ENCODE measurements at regions not wholly inside any gene's neighbourhood (a gene's known extent, or its start where the extent isn't known, plus 50 kb on each side); places are given as distances from the start of the nearest gene placed in this dataset.

DNA sequence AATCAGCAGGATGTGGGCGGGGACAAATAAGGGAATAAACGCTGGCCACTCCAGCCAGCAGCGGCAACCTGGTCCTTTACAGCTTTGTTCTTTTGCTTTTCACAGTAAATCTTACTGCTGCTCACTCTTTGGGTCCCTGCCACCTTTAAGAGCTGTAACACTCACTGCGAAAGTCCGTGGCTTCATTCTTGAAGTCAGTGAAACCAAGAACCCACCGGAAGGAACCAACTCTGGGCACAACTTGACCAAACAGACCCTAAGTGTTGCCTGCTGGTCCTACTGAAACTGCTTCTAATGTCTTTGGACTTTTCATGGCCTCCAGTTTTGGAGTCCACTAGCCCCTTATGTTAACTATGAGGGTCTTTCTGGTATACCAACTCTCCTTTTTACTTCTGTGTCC lies 566.2 kb upstream of the IGFBP7 start:
- H3K4me3 ChIP-seq: no peak overlapping the region
- H3K9me3 ChIP-seq: no peaks in the 10 kb centered on the region
- DNase-seq (no peak), ATAC-seq (no peak)
- WGBS, 3 donors: 89 to 92% (median 92%) methylated on average over 6 of the region's 6 CpGs
- H3K4me1 ChIP-seq: no peaks in the 10 kb centered on the region
- TF ChIP-seq CTCF (IDR thresholded peaks at IDR 0.05): no peak
- intact Hi-C loops (cut with DNase I): no loop called here
- H3K27me3 ChIP-seq (ENCODE audit: insufficient read depth in 3 of 3, low read length in 2 of 3): no peaks in the 10 kb centered on the region
- no peaks in the 10 kb centered on the region for H3K36me3 ChIP-seq (ENCODE audit: insufficient read depth in 1 of 2, low read depth in 1 of 2)
- H3K27ac ChIP-seq: no peak overlapping the region

- no peak for ATAC-seq
- Histone ChIP-seq H3K4me3 (no peak overlapping the region), H3K9me3 (no peaks in the 10 kb centered on the region), H3K27me3 (ENCODE audit: insufficient read depth in 3 of 3, low read length in 2 of 3) (no peaks in the 10 kb centered on the region), H3K27ac (no peak overlapping the region), H3K36me3 (ENCODE audit: insufficient read depth in 1 of 2, low read depth in 1 of 2) (no peaks in the 10 kb centered on the region), H3K4me1 (no peaks in the 10 kb centered on the region)
- intact Hi-C loops (cut with DNase I): no loop called here
- 16 to 32% (median 23%) methylated on average over 2 of the region's 2 CpGs for WGBS, 3 donors
- no peak for TF ChIP-seq CTCF (IDR thresholded peaks at IDR 0.05)
- DNase-seq: no peak
Measured at GRCh38 chr4:57672846-57673433, 562.8 kb upstream of the IGFBP7 start.

DNA sequence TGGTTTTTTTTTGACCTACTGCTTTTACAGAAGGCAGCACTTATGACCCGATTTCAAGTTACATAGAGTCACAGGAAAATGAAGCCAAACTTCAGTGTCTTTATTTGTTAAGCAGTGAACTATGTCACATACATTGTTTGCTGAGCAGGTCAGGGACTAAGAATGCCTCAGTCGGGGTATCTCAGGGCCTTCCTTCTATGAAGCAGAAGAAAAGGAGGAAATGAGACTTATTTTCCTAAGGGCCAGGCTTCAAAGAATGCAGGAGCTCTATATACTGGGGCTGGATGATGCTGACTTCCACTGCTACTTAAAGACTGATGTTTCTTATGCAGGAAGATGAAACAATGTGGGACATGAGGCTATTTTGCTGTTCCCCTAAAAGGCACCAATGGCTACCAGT lies 558.4 kb upstream of the IGFBP7 start:
- Histone ChIP-seq H3K27ac (no peak overlapping the region), H3K4me1 (no peaks in the 10 kb centered on the region), H3K36me3 (ENCODE audit: insufficient read depth in 1 of 2, low read depth in 1 of 2) (no peaks in the 10 kb centered on the region), H3K9me3 (no peaks in the 10 kb centered on the region), H3K4me3 (no peak overlapping the region), H3K27me3 (ENCODE audit: insufficient read depth in 3 of 3, low read length in 2 of 3) (no peaks in the 10 kb centered on the region)
- intact Hi-C loops (cut with DNase I): no loop called here
- DNase-seq (no peak), ATAC-seq (no peak)
- no peak for TF ChIP-seq CTCF (IDR thresholded peaks at IDR 0.05)
- 53 to 61% (median 53%) methylated on average over 2 of the region's 2 CpGs for WGBS, 3 donors

DNA sequence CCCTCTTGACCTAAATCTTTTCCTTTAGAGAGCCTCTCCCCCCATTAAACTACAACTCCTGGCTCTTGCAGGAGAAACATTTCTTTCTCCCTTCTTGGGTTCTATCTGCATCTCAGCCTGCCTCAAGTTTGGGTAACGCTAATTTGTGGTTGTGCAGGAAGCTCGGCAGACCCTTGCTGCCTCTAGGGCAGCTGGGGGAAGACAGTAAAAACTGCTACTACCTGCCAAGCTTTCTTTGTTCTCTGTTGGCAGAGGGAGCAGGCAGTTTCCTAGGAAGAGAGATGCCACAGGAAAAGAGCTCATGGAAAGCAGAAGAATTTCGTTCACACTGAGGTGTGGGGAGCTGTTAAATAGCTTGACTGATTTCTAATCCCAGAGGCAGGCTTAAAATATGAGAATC lies 555.6 kb upstream of the IGFBP7 start:
- WGBS, 3 donors: 23 to 32% (median 25%) methylated on average over 3 of the region's 3 CpGs
- Histone ChIP-seq H3K27me3 (ENCODE audit: insufficient read depth in 3 of 3, low read length in 2 of 3) (no peaks in the 10 kb centered on the region), H3K4me3 (no peak overlapping the region), H3K27ac (no peak overlapping the region), H3K36me3 (ENCODE audit: insufficient read depth in 1 of 2, low read depth in 1 of 2) (no peaks in the 10 kb centered on the region), H3K4me1 (no peaks in the 10 kb centered on the region), H3K9me3 (no peaks in the 10 kb centered on the region)
- ATAC-seq (no peak), DNase-seq (no peak)
- intact Hi-C loops (cut with DNase I): no loop called here
- no peak for TF ChIP-seq CTCF (IDR thresholded peaks at IDR 0.05)

GRCh38 chr4:57661517-57662090 lies 551.4 kb upstream of the IGFBP7 start:
- 63 to 73% (median 69%) methylated on average over 5 of the region's 5 CpGs for WGBS, 3 donors
- H3K36me3 ChIP-seq (ENCODE audit: insufficient read depth in 1 of 2, low read depth in 1 of 2): no peaks in the 10 kb centered on the region
- ATAC-seq: no peak

More at GRCh38 chr4:57661517-57662090, 551.4 kb upstream of the IGFBP7 start:
- no peak for TF ChIP-seq CTCF (IDR thresholded peaks at IDR 0.05)
- intact Hi-C loops (cut with DNase I): no loop called here
- no peaks in the 10 kb centered on the region for H3K4me1 ChIP-seq
- no peaks in the 10 kb centered on the region for H3K9me3 ChIP-seq
- no peak for DNase-seq
- no peak overlapping the region for H3K27ac ChIP-seq
- no peaks in the 10 kb centered on the region for H3K27me3 ChIP-seq (ENCODE audit: insufficient read depth in 3 of 3, low read length in 2 of 3)
- no peak overlapping the region for H3K4me3 ChIP-seq

Measured in psoas muscle (tissue), 7 donors.